Common myeloid progenitor, CD34-positive (primary cell): ENCODE measurements at regions not wholly inside any gene's neighbourhood (a gene's known extent, or its start where the extent isn't known, plus 50 kb on each side); places are given as distances from the start of the nearest gene placed in this dataset.

Experiments used
- CTCF ChIA-PET: fragments of 350-600 bp; sonication (Branson Sonifier 250); formaldehyde crosslinking; loops from one replicate; lab custom pipeline; 2021; ENCODE audit warnings: antibody characterized with exemption; lab: Charles Lee
- POLR2A ChIA-PET: fragments of 350-600 bp; sonication (Branson Sonifier 250); formaldehyde crosslinking; loops from one replicate; lab custom pipeline; 2021; ENCODE audit warnings: antibody characterized with exemption; lab: Charles Lee
- DNase-seq, 3 donors: peaks; one replicate each; pipeline versions ENCODE4 v3.0.0 to v3.0.0-alpha.2; 2013
- H3K27ac ChIP-seq, 2 experiments: 1 replicate in 1 of 2; 2 replicates in 1 of 2; pipeline ENCODE4 v1.7.0; 2013; ENCODE audit warnings: inconsistent platforms in 2 of 2, low read length in 2 of 2, mild to moderate bottlenecking in 2 of 2, low read depth in 1 of 2, moderate library complexity in 1 of 2; ENCODE audit not compliant: severe bottlenecking in 2 of 2, insufficient read depth in 1 of 2, poor library complexity in 1 of 2
- H3K27me3 ChIP-seq, 5 experiments: replicated peaks in 2 of 5; 1 replicate in 3 of 5; 2 replicates in 2 of 5; pipeline versions ENCODE4 v1.6.1 to v1.7.0; 2013; ENCODE audit warnings: low read length in 4 of 5, mild to moderate bottlenecking in 2 of 5, moderate library complexity in 2 of 5, inconsistent platforms in 1 of 5; ENCODE audit not compliant: insufficient read depth in 5 of 5, control insufficient read depth in 4 of 5
- H3K36me3 ChIP-seq, 4 experiments: 1 replicate in 2 of 4; 2 replicates in 2 of 4; pipeline versions ENCODE4 v1.6.1 to v1.7.0; 2013; ENCODE audit warnings: low read length in 3 of 4, control low read depth in 1 of 4, mild to moderate bottlenecking in 1 of 4; ENCODE audit not compliant: control insufficient read depth in 4 of 4, insufficient read depth in 4 of 4
- H3K4me1 ChIP-seq, 4 experiments: 1 replicate in 3 of 4; 2 replicates in 1 of 4; pipeline versions ENCODE4 v1.6.1 to v1.7.1; 2013; ENCODE audit warnings: low read length in 3 of 4, mild to moderate bottlenecking in 3 of 4, control low read depth in 1 of 4, inconsistent platforms in 1 of 4, moderate library complexity in 1 of 4; ENCODE audit not compliant: control insufficient read depth in 4 of 4, insufficient read depth in 4 of 4; ENCODE audit errors: control extremely low read depth in 1 of 4
- H3K4me3 ChIP-seq, 7 experiments: 1 replicate in 4 of 7; 2 replicates in 3 of 7; pipeline versions ENCODE4 v1.5.1 to v1.7.0; 2013; ENCODE audit warnings: mild to moderate bottlenecking in 7 of 7, low read length in 6 of 7, moderate library complexity in 6 of 7, inconsistent platforms in 2 of 7, low read depth in 2 of 7, control low read depth in 1 of 7; ENCODE audit not compliant: insufficient read depth in 4 of 7, control insufficient read depth in 1 of 7; ENCODE audit errors: extremely low read depth in 1 of 7
- H3K9me3 ChIP-seq, 5 experiments: 1 replicate in 4 of 5; 2 replicates in 1 of 5; pipeline versions ENCODE4 v1.6.1 to v1.7.1; 2013; ENCODE audit warnings: low read length in 4 of 5, mild to moderate bottlenecking in 2 of 5, inconsistent platforms in 1 of 5, low read depth in 1 of 5, moderate library complexity in 1 of 5; ENCODE audit not compliant: control insufficient read depth in 4 of 5, insufficient read depth in 2 of 5; ENCODE audit errors: control extremely low read depth in 1 of 5
- WGBS: methylation state at CpG from one replicate; pipeline ENCODE4 v1.1.5; 2013; ENCODE audit not compliant: insufficient coverage; 5-methylcytosine and 5-hydroxymethylcytosine counted together

- 100% methylated on average over 1 of the region's 2 CpGs for WGBS
These were observed 987.7 kb downstream of the TSN start for GRCh38 chr2:122743021-122743675.

GRCh38 chr2:122745603-122746002 lies 990.2 kb downstream of the TSN start:
- no peak overlapping the region for H3K27ac ChIP-seq
- ChIA-PET POLR2A (no interaction called here), CTCF (no interaction called here)
- no peaks in the 10 kb centered on the region for H3K9me3 ChIP-seq
- no peaks in the 10 kb centered on the region for H3K27me3 ChIP-seq
- no peak overlapping the region for H3K4me3 ChIP-seq
- no peaks in the 10 kb centered on the region for H3K4me1 ChIP-seq
- H3K36me3 ChIP-seq: no peaks in the 10 kb centered on the region
- WGBS: 100% methylated on average over 3 of the region's 4 CpGs
- DNase-seq: no peak

More at GRCh38 chr2:122743021-122743675, 987.7 kb downstream of the TSN start:
- Histone ChIP-seq H3K4me1 (peaks cover 0 to 2% (median 0%) of the 10 kb centered on the region in 4 experiments), H3K4me3 (no peak overlapping the region), H3K27me3 (no peaks in the 10 kb centered on the region), H3K9me3 (no peaks in the 10 kb centered on the region), H3K36me3 (no peaks in the 10 kb centered on the region), H3K27ac (no peak overlapping the region)
- POLR2A ChIA-PET: no interaction called here
- CTCF ChIA-PET: no interaction called here
- no peak for DNase-seq

- Histone ChIP-seq H3K4me1 (no peaks in the 10 kb centered on the region), H3K27me3 (no peaks in the 10 kb centered on the region), H3K36me3 (no peaks in the 10 kb centered on the region), H3K4me3 (no peak overlapping the region), H3K9me3 (no peaks in the 10 kb centered on the region), H3K27ac (no peak overlapping the region)
- WGBS: 100% methylated on average over 1 of the region's 2 CpGs
- no peak for DNase-seq
- POLR2A ChIA-PET: no interaction called here
- CTCF ChIA-PET: no interaction called here
These were observed 992.2 kb downstream of the TSN start for GRCh38 chr2:122747670-122748069.

GRCh38 chr2:122748552-122749011 lies 993.1 kb downstream of the TSN start:
- WGBS: no CpG with 5 or more reads among the region's 4 CpGs
- H3K27ac ChIP-seq: no peak overlapping the region
- no peaks in the 10 kb centered on the region for H3K36me3 ChIP-seq
- no peak overlapping the region for H3K4me3 ChIP-seq
- peaks cover 0 to 3% (median 0%) of the 10 kb centered on the region in 4 experiments for H3K4me1 ChIP-seq
- ChIA-PET CTCF (no interaction called here), POLR2A (no interaction called here)
- no peaks in the 10 kb centered on the region for H3K27me3 ChIP-seq
- H3K9me3 ChIP-seq: peaks cover 0 to 1% (median 0%) of the 10 kb centered on the region in 5 experiments
- no peak for DNase-seq

GRCh38 chr2:122749405-122749804 lies 994.0 kb downstream of the TSN start:
- Histone ChIP-seq H3K9me3 (peaks cover 0 to 1% (median 0%) of the 10 kb centered on the region in 5 experiments), H3K27ac (no peak overlapping the region), H3K36me3 (no peaks in the 10 kb centered on the region), H3K27me3 (no peaks in the 10 kb centered on the region), H3K4me3 (no peak overlapping the region), H3K4me1 (peaks cover 0 to 11% (median 0%) of the 10 kb centered on the region in 4 experiments)
- DNase-seq: no peak
- WGBS: no CpG with 5 or more reads among the region's 1 CpG
- ChIA-PET CTCF (no interaction called here), POLR2A (no interaction called here)

GRCh38 chr2:122750095-122750494 lies 994.6 kb downstream of the TSN start:
- Histone ChIP-seq H3K9me3 (peaks cover 0 to 1% (median 0%) of the 10 kb centered on the region in 5 experiments), H3K4me3 (no peak overlapping the region), H3K27me3 (no peaks in the 10 kb centered on the region), H3K4me1 (peaks cover 0 to 17% (median 0%) of the 10 kb centered on the region in 4 experiments), H3K36me3 (no peaks in the 10 kb centered on the region), H3K27ac (no peak overlapping the region)
- POLR2A ChIA-PET: no interaction called here
- WGBS: no CpG with 5 or more reads among the region's 1 CpG
- CTCF ChIA-PET: no interaction called here
- no peak for DNase-seq

- no peak for DNase-seq
- peaks cover 0 to 1% (median 0%) of the 10 kb centered on the region in 5 experiments for H3K9me3 ChIP-seq
- ChIA-PET CTCF (no interaction called here), POLR2A (no interaction called here)
- H3K27ac ChIP-seq: no peak overlapping the region
- H3K4me1 ChIP-seq: peaks cover 0 to 20% (median 0%) of the 10 kb centered on the region in 4 experiments
- no peak overlapping the region for H3K4me3 ChIP-seq
- no peaks in the 10 kb centered on the region for H3K27me3 ChIP-seq
- no peaks in the 10 kb centered on the region for H3K36me3 ChIP-seq
These were observed 995.4 kb downstream of the TSN start for GRCh38 chr2:122750808-122751207.
